ENCODE measurements at regions not wholly inside any gene's neighbourhood (a gene's known extent, or its start where the extent isn't known, plus 50 kb on each side); places are given as distances from the start of the nearest gene placed in this dataset.

GRCh38 chr13:67308004-67308772, 78.1 kb upstream of the PCDH9 start:
- TF ChIP-seq CTCF (IDR thresholded peaks at IDR 0.05; ENCODE audit: low read depth, low read length) = no peak
- TF ChIP-seq MAX (IDR thresholded peaks at IDR 0.05; ENCODE audit: low read depth, low read length) = no peak
- no peak for TF ChIP-seq POLR2A (IDR thresholded peaks at IDR 0.05; ENCODE audit: extremely low read depth, insufficient read length)
